22Rv1 (cell line): ENCODE measurements at regions not wholly inside any gene's neighbourhood (a gene's known extent, or its start where the extent isn't known, plus 50 kb on each side); places are given as distances from the start of the nearest gene placed in this dataset.

ENCODE experiments used
- ZFX ChIP-seq: fragments of 450-650 bp; IDR thresholded peaks from 2 replicates; pipeline ENCODE4 v1.6.1; 2017; ENCODE audit warnings: antibody characterized with exemption, borderline replicate concordance
- TF ChIP-seq, protein P1 (sequence below): fragments of 450-650 bp; IDR thresholded peaks from 2 replicates; pipeline ENCODE4 v1.5.1; 2017; ENCODE audit warnings: mild to moderate bottlenecking

DNA sequence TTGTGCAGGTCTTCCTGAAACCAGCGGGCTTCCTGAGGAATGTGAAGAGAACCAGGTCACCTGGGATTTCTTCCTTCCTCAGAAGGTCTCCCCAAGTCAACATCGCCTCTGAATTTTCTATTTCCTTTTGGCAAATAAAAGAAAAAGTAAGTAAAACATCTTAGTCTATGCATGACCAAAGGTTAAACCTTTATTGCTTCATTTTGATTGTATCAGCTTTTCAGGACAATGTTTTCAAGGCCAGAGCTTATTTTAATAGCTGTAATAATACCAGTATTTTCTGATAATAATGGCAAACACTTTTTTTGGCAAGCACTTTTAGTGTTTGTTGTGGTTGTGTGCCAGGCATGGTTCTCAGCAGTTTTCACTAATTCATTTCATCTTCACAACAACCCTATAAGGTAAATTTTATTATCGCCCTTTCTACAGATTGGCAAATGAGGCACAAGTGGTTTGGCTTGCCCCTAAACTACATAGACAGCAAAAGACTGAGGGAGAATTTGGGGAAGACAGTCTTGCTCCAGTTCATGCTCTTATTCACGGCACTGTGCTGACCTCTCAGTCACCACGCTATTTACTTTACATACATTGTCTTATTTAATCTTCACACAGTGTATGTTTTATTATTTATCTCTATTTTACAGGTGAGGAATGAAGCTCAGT is 110.4 kb downstream of the RPL22L1 start:
- TF ChIP-seq, protein P1, sequence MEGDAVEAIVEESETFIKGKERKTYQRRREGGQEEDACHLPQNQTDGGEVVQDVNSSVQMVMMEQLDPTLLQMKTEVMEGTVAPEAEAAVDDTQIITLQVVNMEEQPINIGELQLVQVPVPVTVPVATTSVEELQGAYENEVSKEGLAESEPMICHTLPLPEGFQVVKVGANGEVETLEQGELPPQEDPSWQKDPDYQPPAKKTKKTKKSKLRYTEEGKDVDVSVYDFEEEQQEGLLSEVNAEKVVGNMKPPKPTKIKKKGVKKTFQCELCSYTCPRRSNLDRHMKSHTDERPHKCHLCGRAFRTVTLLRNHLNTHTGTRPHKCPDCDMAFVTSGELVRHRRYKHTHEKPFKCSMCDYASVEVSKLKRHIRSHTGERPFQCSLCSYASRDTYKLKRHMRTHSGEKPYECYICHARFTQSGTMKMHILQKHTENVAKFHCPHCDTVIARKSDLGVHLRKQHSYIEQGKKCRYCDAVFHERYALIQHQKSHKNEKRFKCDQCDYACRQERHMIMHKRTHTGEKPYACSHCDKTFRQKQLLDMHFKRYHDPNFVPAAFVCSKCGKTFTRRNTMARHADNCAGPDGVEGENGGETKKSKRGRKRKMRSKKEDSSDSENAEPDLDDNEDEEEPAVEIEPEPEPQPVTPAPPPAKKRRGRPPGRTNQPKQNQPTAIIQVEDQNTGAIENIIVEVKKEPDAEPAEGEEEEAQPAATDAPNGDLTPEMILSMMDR: no peak
- no peak for TF ChIP-seq ZFX
